HepG2 (cell line): ENCODE measurements at regions not wholly inside any gene's neighbourhood (a gene's known extent, or its start where the extent isn't known, plus 50 kb on each side); places are given as distances from the start of the nearest gene placed in this dataset.

ENCODE experiments used
- EP300 ChIP-seq, 3 experiments: sonication (generic) in 1 of 3; formaldehyde crosslinking in 1 of 3; IDR thresholded peaks; 2 replicates each; pipeline versions ENCODE4 v1.5.1 to v1.6.1; 2011 to 2020; ENCODE audit warnings: low read depth in 2 of 3, low read length in 2 of 3, borderline replicate concordance in 1 of 3, improper control_type of control experiment in 1 of 3, mild to moderate bottlenecking in 1 of 3, missing genetic modification reagents in 1 of 3, moderate library complexity in 1 of 3
- EZH2 ChIP-seq: conservative IDR thresholded peaks from 2 replicates; pipeline ENCODE4 v1.6.1; 2012; ENCODE audit warnings: mild to moderate bottlenecking, low read depth, low read length, moderate library complexity
- FOSL1 ChIP-seq: sonication (generic); formaldehyde crosslinking; IDR thresholded peaks from 2 replicates; pipeline ENCODE4 v1.9.0; 2021; ENCODE audit warnings: missing genetic modification reagents, borderline replicate concordance
- HOXA9 ChIP-seq: sonication (generic); formaldehyde crosslinking; IDR thresholded peaks from 2 replicates; pipeline ENCODE4 v1.8.1; 2022; ENCODE audit warnings: missing genetic modification reagents, mild to moderate bottlenecking, moderate library complexity, borderline replicate concordance
- KDM5A ChIP-seq: fragments of 200-600 bp; sonication (generic); IDR thresholded peaks from 2 replicates; pipeline ENCODE4 v1.7.0; 2018; ENCODE audit warnings: antibody characterized with exemption, mild to moderate bottlenecking, low read length, borderline replicate concordance
- MXD3 ChIP-seq: IDR thresholded peaks from 2 replicates; pipeline ENCODE4 v1.6.1; 2016; ENCODE audit warnings: mild to moderate bottlenecking, missing biosample characterization, missing genetic modification reagents
- POLR2A ChIP-seq, 2 experiments: IDR thresholded peaks; 2 replicates each; pipeline ENCODE4 v1.6.1; 2011; ENCODE audit warnings: low read depth in 2 of 2, low read length in 2 of 2, mild to moderate bottlenecking in 1 of 2, moderate library complexity in 1 of 2; ENCODE audit not compliant: insufficient read depth in 1 of 2
- POLR2AphosphoS2 ChIP-seq: IDR thresholded peaks from 2 replicates; pipeline ENCODE4 v1.6.1; 2011; ENCODE audit warnings: low read depth, low read length, improper control_type of control experiment
- STAT6 ChIP-seq: sonication (generic); formaldehyde crosslinking; IDR thresholded peaks from 2 replicates; pipeline ENCODE4 v1.4.0; 2020; ENCODE audit warnings: missing genetic modification reagents, mild to moderate bottlenecking, borderline replicate concordance
- ZNF557 ChIP-seq: sonication (generic); formaldehyde crosslinking; IDR thresholded peaks from 2 replicates; pipeline ENCODE4 v1.4.0; 2020; ENCODE audit warnings: missing genetic modification reagents
- ZNF737 ChIP-seq: sonication (generic); formaldehyde crosslinking; IDR thresholded peaks from 2 replicates; pipeline ENCODE4 v1.5.0; 2020; ENCODE audit warnings: missing genetic modification reagents, mild to moderate bottlenecking, borderline replicate concordance
- ZSCAN25 ChIP-seq: sonication (generic); formaldehyde crosslinking; IDR thresholded peaks from 2 replicates; pipeline ENCODE4 v1.8.0; 2022; ENCODE audit warnings: mild to moderate bottlenecking, missing genetic modification reagents

GRCh38 chr1:244137276-244137675, 86.2 kb downstream of the ZBTB18 start:
- no peak for TF ChIP-seq EZH2
- no peak for TF ChIP-seq POLR2A (IDR thresholded peaks at IDR 0.05; ENCODE audit: insufficient read depth in 1 of 2, low read depth in 2 of 2, low read length in 2 of 2)
- no peak for TF ChIP-seq ZNF557 (CRISPR knock-in tag)
- TF ChIP-seq HOXA9, result no peak
- TF ChIP-seq MXD3 (CRISPR knock-in tag), result no peak
- TF ChIP-seq EP300 (IDR thresholded peaks at IDR 0.05; ENCODE audit: low read depth in 2 of 2, low read length in 2 of 2), result no peak
- no peak for TF ChIP-seq EP300 (CRISPR knock-in tag; IDR thresholded peaks at IDR 0.05; ENCODE audit: borderline replicate concordance)
- TF ChIP-seq ZNF737 (CRISPR knock-in tag), result no peak
- TF ChIP-seq ZSCAN25 (CRISPR knock-in tag), result no peak
- no peak for TF ChIP-seq KDM5A
- no peak for TF ChIP-seq STAT6
- no peak for TF ChIP-seq POLR2AphosphoS2
- no peak for TF ChIP-seq FOSL1 (CRISPR knock-in tag)
